ENCODE measurements at regions not wholly inside any gene's neighbourhood (a gene's known extent, or its start where the extent isn't known, plus 50 kb on each side); places are given as distances from the start of the nearest gene placed in this dataset.

DNA sequence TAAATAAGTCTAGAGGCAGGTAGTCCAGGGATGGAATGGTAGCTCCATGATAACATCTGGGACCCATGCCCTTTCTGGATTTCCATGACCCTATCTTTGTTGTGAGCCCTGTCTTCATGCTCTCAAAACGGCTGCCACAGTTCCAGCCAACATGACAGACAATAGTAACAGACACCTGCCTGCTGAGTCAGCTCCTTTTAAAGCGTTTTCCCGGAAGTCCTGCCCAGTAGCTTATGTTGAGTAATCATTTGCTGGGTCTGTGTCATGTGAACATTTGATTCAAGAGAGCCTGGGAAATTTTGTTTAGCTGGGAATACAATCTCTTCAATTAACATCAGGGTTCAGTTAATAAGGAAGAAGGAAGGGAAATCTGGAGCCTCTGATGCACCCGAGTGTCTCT lies 262.2 kb upstream of the SULF2 start:
- no peaks in the 10 kb centered on the region for H3K9me3 ChIP-seq (ENCODE audit: insufficient read depth, low read length, severe bottlenecking)
- no peaks in the 10 kb centered on the region for H4K20me1 ChIP-seq (ENCODE audit: insufficient read depth, low read length)
- DNase-seq (no peak), ATAC-seq (ENCODE audit: insufficient read depth, low read depth) (no peak)
- H3K4me1 ChIP-seq (ENCODE audit: insufficient read depth, low read length) = no peaks in the 10 kb centered on the region
- no peak overlapping the region for H3K9ac ChIP-seq (ENCODE audit: low read depth, low read length)
- no peak overlapping the region for H2AFZ ChIP-seq (ENCODE audit: low read depth, low read length)
- no peak overlapping the region for H3K4me3 ChIP-seq (ENCODE audit: low read depth in 1 of 2, low read length in 2 of 2)
- H3K36me3 ChIP-seq (ENCODE audit: insufficient read depth, low read length) = no peaks in the 10 kb centered on the region
- no peak overlapping the region for H3K4me2 ChIP-seq (ENCODE audit: insufficient read depth, low read length)
- no peaks in the 10 kb centered on the region for H3K79me2 ChIP-seq (ENCODE audit: insufficient read depth, low read length)
- no peak overlapping the region for H3K27ac ChIP-seq (ENCODE audit: low read length)
- TF ChIP-seq, protein P1, sequence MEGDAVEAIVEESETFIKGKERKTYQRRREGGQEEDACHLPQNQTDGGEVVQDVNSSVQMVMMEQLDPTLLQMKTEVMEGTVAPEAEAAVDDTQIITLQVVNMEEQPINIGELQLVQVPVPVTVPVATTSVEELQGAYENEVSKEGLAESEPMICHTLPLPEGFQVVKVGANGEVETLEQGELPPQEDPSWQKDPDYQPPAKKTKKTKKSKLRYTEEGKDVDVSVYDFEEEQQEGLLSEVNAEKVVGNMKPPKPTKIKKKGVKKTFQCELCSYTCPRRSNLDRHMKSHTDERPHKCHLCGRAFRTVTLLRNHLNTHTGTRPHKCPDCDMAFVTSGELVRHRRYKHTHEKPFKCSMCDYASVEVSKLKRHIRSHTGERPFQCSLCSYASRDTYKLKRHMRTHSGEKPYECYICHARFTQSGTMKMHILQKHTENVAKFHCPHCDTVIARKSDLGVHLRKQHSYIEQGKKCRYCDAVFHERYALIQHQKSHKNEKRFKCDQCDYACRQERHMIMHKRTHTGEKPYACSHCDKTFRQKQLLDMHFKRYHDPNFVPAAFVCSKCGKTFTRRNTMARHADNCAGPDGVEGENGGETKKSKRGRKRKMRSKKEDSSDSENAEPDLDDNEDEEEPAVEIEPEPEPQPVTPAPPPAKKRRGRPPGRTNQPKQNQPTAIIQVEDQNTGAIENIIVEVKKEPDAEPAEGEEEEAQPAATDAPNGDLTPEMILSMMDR (IDR thresholded peaks at IDR 0.05; ENCODE audit: borderline replicate concordance, extremely low read depth, low read length, poor library complexity, severe bottlenecking) = no peak
- TF ChIP-seq EZH2 (IDR thresholded peaks at IDR 0.05; ENCODE audit: borderline replicate concordance, low read depth, low read length, severe bottlenecking) = no peak
- H3K27me3 ChIP-seq (ENCODE audit: insufficient read depth, low read length, poor library complexity) = no peaks in the 10 kb centered on the region

- no peak overlapping the region for H3K27ac ChIP-seq (ENCODE audit: low read length)
- H3K79me2 ChIP-seq (ENCODE audit: insufficient read depth, low read length) = no peaks in the 10 kb centered on the region
- DNase-seq (no peak), ATAC-seq (ENCODE audit: insufficient read depth, low read depth) (no peak)
- no peaks in the 10 kb centered on the region for H4K20me1 ChIP-seq (ENCODE audit: insufficient read depth, low read length)
- no peak overlapping the region for H3K4me2 ChIP-seq (ENCODE audit: insufficient read depth, low read length)
- no peaks in the 10 kb centered on the region for H3K4me1 ChIP-seq (ENCODE audit: insufficient read depth, low read length)
- H3K27me3 ChIP-seq (ENCODE audit: insufficient read depth, low read length, poor library complexity) = no peaks in the 10 kb centered on the region
- no peak overlapping the region for H3K4me3 ChIP-seq (ENCODE audit: low read depth in 1 of 2, low read length in 2 of 2)
- H3K9ac ChIP-seq (ENCODE audit: low read depth, low read length) = no peak overlapping the region
- no peaks in the 10 kb centered on the region for H3K9me3 ChIP-seq (ENCODE audit: insufficient read depth, low read length, severe bottlenecking)
- H3K36me3 ChIP-seq (ENCODE audit: insufficient read depth, low read length) = no peaks in the 10 kb centered on the region
- no peak overlapping the region for H2AFZ ChIP-seq (ENCODE audit: low read depth, low read length)
- TF ChIP-seq, protein P1 (IDR thresholded peaks at IDR 0.05; ENCODE audit: borderline replicate concordance, extremely low read depth, low read length, poor library complexity, severe bottlenecking) = no peak
Measured at GRCh38 chr20:48042628-48043027, 257.3 kb upstream of the SULF2 start.

DNA sequence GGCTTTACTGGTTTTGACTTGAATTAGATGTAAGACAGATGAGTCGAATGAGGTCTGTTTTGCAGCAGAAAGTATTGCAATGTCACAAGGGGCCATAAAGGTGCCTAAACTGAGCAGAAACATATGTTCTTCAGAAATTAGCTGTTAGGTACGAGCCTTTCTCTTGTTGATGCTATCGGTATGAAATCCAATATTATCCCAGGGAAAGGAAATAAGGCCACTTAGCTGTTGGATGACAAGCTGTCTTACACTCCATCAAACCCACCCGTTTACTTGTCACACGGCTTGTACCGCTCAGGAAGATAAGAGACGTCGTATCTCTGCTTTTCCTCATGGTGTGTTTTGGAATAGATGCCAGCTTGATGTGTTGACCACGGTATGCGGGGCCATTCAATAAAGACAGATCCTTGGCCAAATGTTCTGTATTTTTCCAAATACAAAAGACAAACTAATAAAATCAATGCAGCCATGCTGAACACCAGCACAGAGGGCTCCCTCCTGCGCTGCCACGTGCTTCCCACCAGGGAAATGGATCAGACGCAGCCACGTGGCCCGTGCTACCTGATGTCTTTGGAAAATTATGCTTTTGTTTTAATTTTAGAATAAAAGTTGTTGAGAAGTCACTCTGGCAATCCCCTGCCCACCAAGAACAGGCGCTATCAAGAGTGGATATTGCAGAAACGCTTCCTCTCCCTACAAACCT lies 255.9 kb upstream of the SULF2 start:
- Histone ChIP-seq H3K36me3 (ENCODE audit: insufficient read depth, low read length) (no peaks in the 10 kb centered on the region), H3K4me2 (ENCODE audit: insufficient read depth, low read length) (no peak overlapping the region), H2AFZ (ENCODE audit: low read depth, low read length) (no peak overlapping the region), H3K9ac (ENCODE audit: low read depth, low read length) (no peak overlapping the region), H3K4me3 (ENCODE audit: low read depth in 1 of 2, low read length in 2 of 2) (no peak overlapping the region), H4K20me1 (ENCODE audit: insufficient read depth, low read length) (no peaks in the 10 kb centered on the region), H3K9me3 (ENCODE audit: insufficient read depth, low read length, severe bottlenecking) (no peaks in the 10 kb centered on the region), H3K79me2 (ENCODE audit: insufficient read depth, low read length) (no peaks in the 10 kb centered on the region), H3K27ac (ENCODE audit: low read length) (no peak overlapping the region), H3K27me3 (ENCODE audit: insufficient read depth, low read length, poor library complexity) (no peaks in the 10 kb centered on the region), H3K4me1 (ENCODE audit: insufficient read depth, low read length) (no peaks in the 10 kb centered on the region)
- TF ChIP-seq EZH2 (IDR thresholded peaks at IDR 0.05; ENCODE audit: borderline replicate concordance, low read depth, low read length, severe bottlenecking) = no peak
- TF ChIP-seq, protein P1 (IDR thresholded peaks at IDR 0.05; ENCODE audit: borderline replicate concordance, extremely low read depth, low read length, poor library complexity, severe bottlenecking) = no peak
- ATAC-seq (ENCODE audit: insufficient read depth, low read depth) (no peak), DNase-seq (no peak)
